A549 (cell line): ENCODE measurements at regions not wholly inside any gene's neighbourhood (a gene's known extent, or its start where the extent isn't known, plus 50 kb on each side); places are given as distances from the start of the nearest gene placed in this dataset.

ENCODE experiments used
- ATAC-seq, 2 experiments: fragments of 200-7000 bp in 1 of 2; fragments of >200 bp in 1 of 2; cut with Nextera tagmentation in 1 of 2; cut with Tn5 transposase in 1 of 2; 3 replicates each; pipeline versions ENCODE4 v1.8.0 to v1.9.1; 2018 to 2020; ENCODE audit warnings: mild to moderate bottlenecking in 1 of 2, moderate library complexity in 1 of 2
- CTCF ChIA-PET: fragments of 300-600 bp; sonication (Branson Sonifier 250); formaldehyde crosslinking; extraction: SDS; loops from one replicate; lab custom pipeline; 2021; ENCODE audit warnings: antibody characterized with exemption, inconsistent platforms; lab: Yijun Ruan, JAX
- POLR2A ChIA-PET: fragments of 350-600 bp; formaldehyde crosslinking; extraction: SDS; loops from one replicate; lab custom pipeline; 2021; ENCODE audit warnings: antibody characterized with exemption, inconsistent platforms; lab: Yijun Ruan, JAX
- DNase-seq, 2 experiments: peaks; one replicate each; pipeline versions ENCODE4 v3.0.0 to v3.0.0-alpha.2; 2011 to 2016; ENCODE audit warnings: low read depth in 1 of 2, low spot score in 1 of 2
- FAIRE-seq: peaks from 2 replicates; lab custom pipeline; 2011; peaks lifted over from hg19 to GRCh38; lab: Jason Lieb, UNC
- H3K27ac ChIP-seq, 2 experiments: fragments of >200 bp; sonication (Bioruptor Twin); formaldehyde crosslinking; 3 replicates each; pipeline ENCODE4 v1.5.1; 2016 to 2017
- H3K4me1 ChIP-seq: fragments of >200 bp; sonication (Bioruptor Twin); formaldehyde crosslinking; 3 replicates; pipeline ENCODE4 v1.6.1; 2016
- H3K4me2 ChIP-seq: fragments of >200 bp; sonication (Bioruptor Twin); formaldehyde crosslinking; 3 replicates; pipeline ENCODE4 v1.6.1; 2016
- H3K4me3 ChIP-seq: fragments of >200 bp; sonication (Bioruptor Twin); formaldehyde crosslinking; 3 replicates; pipeline ENCODE4 v1.5.1; 2016
- H3K9me3 ChIP-seq: fragments of >200 bp; sonication (Bioruptor Twin); formaldehyde crosslinking; 3 replicates; pipeline ENCODE4 v1.6.1; 2016
- CBX2 ChIP-seq: fragments of 200-600 bp; sonication (generic); IDR thresholded peaks from 2 replicates; pipeline ENCODE4 v1.6.1; 2016; ENCODE audit warnings: low read depth, mild to moderate bottlenecking, borderline replicate concordance
- CEBPB ChIP-seq, 2 experiments: fragments of >200 bp in 1 of 2; sonication (Bioruptor Twin) in 1 of 2; formaldehyde crosslinking in 1 of 2; IDR thresholded peaks; 2 replicates each; pipeline ENCODE4 v1.6.1; 2012 to 2016
- CHD4 ChIP-seq: fragments of 200-600 bp; sonication (generic); IDR thresholded peaks from 2 replicates; pipeline ENCODE4 v1.6.1; 2016; ENCODE audit warnings: antibody characterized with exemption, mild to moderate bottlenecking, borderline replicate concordance
- EHF ChIP-seq: fragments of 250-450 bp; sonication (Bioruptor Pico); IDR thresholded peaks from 2 replicates; pipeline ENCODE4 v1.5.0; 2020; ENCODE audit warnings: mild to moderate bottlenecking
- EHMT2 ChIP-seq: fragments of 200-600 bp; sonication (generic); IDR thresholded peaks from 2 replicates; pipeline ENCODE4 v1.6.1; 2016; ENCODE audit warnings: antibody characterized with exemption, low read depth, mild to moderate bottlenecking, moderate library complexity
- EP300 ChIP-seq, 2 experiments: fragments of >200 bp; sonication (Bioruptor Twin); formaldehyde crosslinking; IDR thresholded peaks; 2 replicates in 1 of 2; 3 replicates in 1 of 2; pipeline ENCODE4 v1.6.1; 2016 to 2017
- FOSB ChIP-seq: fragments of 250-450 bp; sonication (Bioruptor Pico); IDR thresholded peaks from 2 replicates; pipeline ENCODE4 v1.5.0; 2020; ENCODE audit warnings: mild to moderate bottlenecking, moderate library complexity
- FOSL2 ChIP-seq, 2 experiments: fragments of 450-650 bp in 1 of 2; fragments of >200 bp in 1 of 2; sonication (Bioruptor Twin) in 1 of 2; formaldehyde crosslinking; IDR thresholded peaks; 2 replicates each; pipeline versions ENCODE4 v1.5.0 to v1.6.1; 2016 to 2020; ENCODE audit warnings: mild to moderate bottlenecking in 1 of 2, moderate library complexity in 1 of 2
- FOXS1 ChIP-seq: fragments of 250-450 bp; sonication (Bioruptor Pico); IDR thresholded peaks from 2 replicates; pipeline ENCODE4 v1.5.0; 2020; ENCODE audit warnings: mild to moderate bottlenecking, moderate library complexity
- HDAC2 ChIP-seq: fragments of 200-600 bp; sonication (generic); IDR thresholded peaks from 2 replicates; pipeline ENCODE4 v1.6.1; 2016
- HOXB5 ChIP-seq: fragments of 250-450 bp; sonication (Bioruptor Pico); IDR thresholded peaks from 2 replicates; pipeline ENCODE4 v1.5.0; 2020; ENCODE audit warnings: mild to moderate bottlenecking, moderate library complexity
- JUN ChIP-seq, 2 experiments: fragments of >200 bp; sonication (Bioruptor Twin); formaldehyde crosslinking; IDR thresholded peaks; 2 replicates in 1 of 2; 3 replicates in 1 of 2; pipeline ENCODE4 v1.6.1; 2016 to 2017
- KDM5A ChIP-seq: fragments of 200-600 bp; sonication (generic); IDR thresholded peaks from 2 replicates; pipeline ENCODE4 v1.6.1; 2016; ENCODE audit warnings: antibody characterized with exemption, mild to moderate bottlenecking
- MAFK ChIP-seq: fragments of 450-650 bp; IDR thresholded peaks from 2 replicates; pipeline ENCODE4 v1.6.1; 2014; ENCODE audit not compliant: partially characterized antibody
- MYC ChIP-seq: IDR thresholded peaks from 2 replicates; pipeline ENCODE4 v1.6.1; 2012; ENCODE audit warnings: mild to moderate bottlenecking, inconsistent platforms, low read length, improper control_type of control experiment, borderline replicate concordance
- NPAS2 ChIP-seq: fragments of 250-450 bp; sonication (Bioruptor Pico); IDR thresholded peaks from 2 replicates; pipeline ENCODE4 v1.8.0; 2022; ENCODE audit warnings: mild to moderate bottlenecking, moderate library complexity, borderline replicate concordance
- NR3C1 ChIP-seq: fragments of >200 bp; sonication (Bioruptor Twin); formaldehyde crosslinking; IDR thresholded peaks from 3 replicates; pipeline ENCODE4 v1.6.1; 2017
- PHF8 ChIP-seq: fragments of 200-600 bp; sonication (generic); IDR thresholded peaks from 2 replicates; pipeline ENCODE4 v1.6.1; 2016; ENCODE audit warnings: low read depth, mild to moderate bottlenecking, antibody characterized with exemption, moderate library complexity, borderline replicate concordance
- RAD21 ChIP-seq, 2 experiments: fragments of >200 bp in 1 of 2; sonication (Bioruptor Twin) in 1 of 2; formaldehyde crosslinking in 1 of 2; IDR thresholded peaks in 1 of 2; conservative IDR thresholded peaks in 1 of 2; 2 replicates in 1 of 2; 3 replicates in 1 of 2; pipeline ENCODE4 v1.6.1; 2012 to 2018; ENCODE audit warnings: inconsistent platforms in 1 of 2
- RARB ChIP-seq: fragments of 250-450 bp; sonication (Bioruptor Pico); IDR thresholded peaks from 2 replicates; pipeline ENCODE4 v1.8.0; 2021; ENCODE audit warnings: mild to moderate bottlenecking, moderate library complexity
- RNF2 ChIP-seq: fragments of 200-600 bp; sonication (generic); IDR thresholded peaks from 2 replicates; pipeline ENCODE4 v1.6.1; 2016; ENCODE audit warnings: low read depth, mild to moderate bottlenecking, antibody characterized with exemption, moderate library complexity, borderline replicate concordance
- ZC3H11A ChIP-seq: fragments of 450-650 bp; IDR thresholded peaks from 2 replicates; pipeline ENCODE4 v1.6.1; 2014; ENCODE audit warnings: antibody characterized with exemption, mild to moderate bottlenecking
- ZNF302 ChIP-seq: fragments of 250-450 bp; sonication (Bioruptor Pico); IDR thresholded peaks from 2 replicates; pipeline ENCODE4 v1.9.0; 2021; ENCODE audit warnings: inconsistent platforms, mild to moderate bottlenecking, moderate library complexity
- WGBS: methylation state at CpG from one replicate; pipeline ENCODE4 v1.1.6; 2017; ENCODE audit errors: missing lambda C conversion rate; 5-methylcytosine and 5-hydroxymethylcytosine counted together
- TF ChIP-seq, protein P1 (sequence below): fragments of 450-650 bp; IDR thresholded peaks from 2 replicates; pipeline ENCODE4 v1.6.1; 2014; ENCODE audit warnings: antibody characterized with exemption
- TF ChIP-seq, protein P2 (sequence below): IDR thresholded peaks from 2 replicates; pipeline ENCODE4 v1.6.1; 2012
- TF ChIP-seq, protein P3 (sequence below): fragments of >200 bp; sonication (Bioruptor Twin); formaldehyde crosslinking; IDR thresholded peaks from 3 replicates; pipeline ENCODE4 v1.6.1; 2016
- TF ChIP-seq, protein P4 (sequence below): fragments of 150-350 bp; IDR thresholded peaks from 2 replicates; pipeline ENCODE4 v1.6.1; 2014; ENCODE audit warnings: low read depth, mild to moderate bottlenecking, low read length
- TF ChIP-seq, protein P5 (sequence below): IDR thresholded peaks from 2 replicates; pipeline ENCODE4 v1.6.1; 2012; ENCODE audit warnings: low read depth, borderline replicate concordance
- TF ChIP-seq, protein P6 (sequence below): fragments of 250-450 bp; sonication (Bioruptor Pico); IDR thresholded peaks from 2 replicates; pipeline ENCODE4 v1.5.0; 2021; ENCODE audit warnings: mild to moderate bottlenecking, moderate library complexity, borderline replicate concordance

DNA sequence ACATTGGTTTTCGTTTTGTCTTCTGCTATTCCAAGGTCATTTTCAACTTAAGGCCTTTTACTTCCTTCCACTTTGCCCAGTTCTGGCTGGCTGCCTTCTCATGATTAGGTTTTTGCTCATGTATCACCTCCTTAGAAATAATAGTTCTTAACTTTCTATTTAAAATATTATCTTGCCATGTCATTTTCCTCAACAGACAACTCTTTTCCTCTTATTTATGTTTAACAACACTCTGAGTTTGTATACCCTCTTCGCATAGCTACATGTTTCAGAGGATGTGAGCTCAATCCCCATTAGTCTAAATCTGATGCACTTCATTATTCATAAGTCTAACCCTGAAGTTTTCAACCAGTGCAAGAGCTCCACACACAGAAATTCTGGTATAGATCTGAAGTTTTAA is 299.1 kb downstream of the BCHE start:
- ATAC-seq: no peak
- no peaks in the 10 kb centered on the region for H3K9me3 ChIP-seq
- ChIA-PET POLR2A (no interaction called here), CTCF (interaction anchor here (1.1 kb wide), 1 partner anchor 12 kb away, joined by 3 read pairs; no protein-coding TSS in a partner anchor)
- TF ChIP-seq PHF8 (no peak), ZC3H11A (no peak), JUN (IDR thresholded peaks at IDR 0.05) (no peak), NR3C1 (no peak), KDM5A (no peak), CBX2 (no peak), HOXB5 (no peak), FOXS1 (CRISPR knock-in tag) (no peak), RARB (CRISPR knock-in tag) (no peak), CEBPB (IDR thresholded peaks at IDR 0.05) (no peak)
- TF ChIP-seq, protein P1, sequence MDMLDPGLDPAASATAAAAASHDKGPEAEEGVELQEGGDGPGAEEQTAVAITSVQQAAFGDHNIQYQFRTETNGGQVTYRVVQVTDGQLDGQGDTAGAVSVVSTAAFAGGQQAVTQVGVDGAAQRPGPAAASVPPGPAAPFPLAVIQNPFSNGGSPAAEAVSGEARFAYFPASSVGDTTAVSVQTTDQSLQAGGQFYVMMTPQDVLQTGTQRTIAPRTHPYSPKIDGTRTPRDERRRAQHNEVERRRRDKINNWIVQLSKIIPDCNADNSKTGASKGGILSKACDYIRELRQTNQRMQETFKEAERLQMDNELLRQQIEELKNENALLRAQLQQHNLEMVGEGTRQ: no peak
- TF ChIP-seq, protein P2, sequence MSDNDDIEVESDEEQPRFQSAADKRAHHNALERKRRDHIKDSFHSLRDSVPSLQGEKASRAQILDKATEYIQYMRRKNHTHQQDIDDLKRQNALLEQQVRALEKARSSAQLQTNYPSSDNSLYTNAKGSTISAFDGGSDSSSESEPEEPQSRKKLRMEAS: no peak
- TF ChIP-seq, protein P3, sequence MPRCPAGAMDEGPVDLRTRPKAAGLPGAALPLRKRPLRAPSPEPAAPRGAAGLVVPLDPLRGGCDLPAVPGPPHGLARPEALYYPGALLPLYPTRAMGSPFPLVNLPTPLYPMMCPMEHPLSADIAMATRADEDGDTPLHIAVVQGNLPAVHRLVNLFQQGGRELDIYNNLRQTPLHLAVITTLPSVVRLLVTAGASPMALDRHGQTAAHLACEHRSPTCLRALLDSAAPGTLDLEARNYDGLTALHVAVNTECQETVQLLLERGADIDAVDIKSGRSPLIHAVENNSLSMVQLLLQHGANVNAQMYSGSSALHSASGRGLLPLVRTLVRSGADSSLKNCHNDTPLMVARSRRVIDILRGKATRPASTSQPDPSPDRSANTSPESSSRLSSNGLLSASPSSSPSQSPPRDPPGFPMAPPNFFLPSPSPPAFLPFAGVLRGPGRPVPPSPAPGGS: no peak
- TF ChIP-seq, protein P4, sequence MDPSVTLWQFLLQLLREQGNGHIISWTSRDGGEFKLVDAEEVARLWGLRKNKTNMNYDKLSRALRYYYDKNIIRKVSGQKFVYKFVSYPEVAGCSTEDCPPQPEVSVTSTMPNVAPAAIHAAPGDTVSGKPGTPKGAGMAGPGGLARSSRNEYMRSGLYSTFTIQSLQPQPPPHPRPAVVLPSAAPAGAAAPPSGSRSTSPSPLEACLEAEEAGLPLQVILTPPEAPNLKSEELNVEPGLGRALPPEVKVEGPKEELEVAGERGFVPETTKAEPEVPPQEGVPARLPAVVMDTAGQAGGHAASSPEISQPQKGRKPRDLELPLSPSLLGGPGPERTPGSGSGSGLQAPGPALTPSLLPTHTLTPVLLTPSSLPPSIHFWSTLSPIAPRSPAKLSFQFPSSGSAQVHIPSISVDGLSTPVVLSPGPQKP: no peak
- H3K4me1 ChIP-seq: no peaks in the 10 kb centered on the region
- no peak for DNase-seq
- no peak overlapping the region for H3K4me3 ChIP-seq
- FAIRE-seq: no peak
- no peak overlapping the region for H3K4me2 ChIP-seq
- 35% methylated on average over 2 of the region's 2 CpGs for WGBS
- no peak overlapping the region for H3K27ac ChIP-seq

DNA sequence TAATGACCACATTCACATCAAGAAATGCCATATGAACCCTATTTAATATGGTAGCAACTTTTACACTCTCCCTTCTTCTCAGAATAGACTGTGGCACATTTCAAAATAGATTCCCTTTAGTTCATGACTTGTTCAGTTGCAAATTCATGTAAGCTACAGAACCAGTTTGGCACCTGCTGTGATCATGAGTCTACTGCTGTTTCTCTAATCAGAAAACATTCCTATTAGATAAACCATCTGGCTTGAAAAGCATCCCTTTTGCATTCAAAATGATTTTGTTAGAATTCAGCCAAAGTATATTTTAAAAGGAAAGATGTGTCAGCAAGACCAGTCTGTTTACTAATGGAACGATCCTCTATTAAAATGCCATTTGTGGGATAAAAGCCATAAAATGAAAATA is 304.4 kb downstream of the BCHE start:
- H3K4me1 ChIP-seq: no peaks in the 10 kb centered on the region
- POLR2A ChIA-PET: no interaction called here
- no peak overlapping the region for H3K4me2 ChIP-seq
- H3K4me3 ChIP-seq: no peak overlapping the region
- no peak for ATAC-seq
- 79% methylated on average over 1 of the region's 1 CpG for WGBS
- CTCF ChIA-PET: no interaction called here
- TF ChIP-seq ZNF302 (CRISPR knock-in tag) (no peak), CBX2 (no peak)
- no peak for FAIRE-seq
- DNase-seq: no peak
- H3K27ac ChIP-seq: no peak overlapping the region
- no peaks in the 10 kb centered on the region for H3K9me3 ChIP-seq

DNA sequence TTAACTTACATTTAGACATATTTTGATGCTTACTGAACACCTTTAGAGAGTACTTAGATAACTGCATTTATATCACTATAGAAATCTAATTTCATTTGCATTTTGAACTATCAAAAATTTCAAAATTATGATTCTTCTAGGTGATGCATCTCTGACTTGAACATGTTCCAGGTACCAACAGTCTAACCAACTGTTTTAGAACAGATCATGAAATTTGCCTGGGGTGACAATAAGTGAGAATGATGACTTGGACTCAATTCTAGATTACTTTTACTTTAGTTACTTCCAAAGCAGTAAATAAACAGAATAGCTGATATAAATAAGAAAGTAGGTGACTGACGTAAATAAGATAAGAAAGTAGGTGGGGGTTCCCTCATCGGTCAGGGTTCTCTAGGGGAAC is 307.8 kb downstream of the BCHE start:
- Histone ChIP-seq H3K4me3 (no peak overlapping the region), H3K9me3 (no peaks in the 10 kb centered on the region), H3K27ac (no peak overlapping the region), H3K4me1 (no peaks in the 10 kb centered on the region), H3K4me2 (no peak overlapping the region)
- 60% methylated on average over 2 of the region's 2 CpGs for WGBS
- ChIA-PET POLR2A (no interaction called here), CTCF (no interaction called here)
- TF ChIP-seq, protein P5, sequence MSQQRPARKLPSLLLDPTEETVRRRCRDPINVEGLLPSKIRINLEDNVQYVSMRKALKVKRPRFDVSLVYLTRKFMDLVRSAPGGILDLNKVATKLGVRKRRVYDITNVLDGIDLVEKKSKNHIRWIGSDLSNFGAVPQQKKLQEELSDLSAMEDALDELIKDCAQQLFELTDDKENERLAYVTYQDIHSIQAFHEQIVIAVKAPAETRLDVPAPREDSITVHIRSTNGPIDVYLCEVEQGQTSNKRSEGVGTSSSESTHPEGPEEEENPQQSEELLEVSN: no peak
- TF ChIP-seq CEBPB (IDR thresholded peaks at IDR 0.05): no peak
- no peak for TF ChIP-seq FOXS1 (CRISPR knock-in tag)
- no peak for TF ChIP-seq EHF (CRISPR knock-in tag)
- no peak for TF ChIP-seq FOSL2 (IDR thresholded peaks at IDR 0.05)
- TF ChIP-seq FOSL2 (CRISPR knock-in tag; IDR thresholded peaks at IDR 0.05): no peak
- no peak for TF ChIP-seq MAFK
- TF ChIP-seq CHD4: no peak
- TF ChIP-seq, protein P6, sequence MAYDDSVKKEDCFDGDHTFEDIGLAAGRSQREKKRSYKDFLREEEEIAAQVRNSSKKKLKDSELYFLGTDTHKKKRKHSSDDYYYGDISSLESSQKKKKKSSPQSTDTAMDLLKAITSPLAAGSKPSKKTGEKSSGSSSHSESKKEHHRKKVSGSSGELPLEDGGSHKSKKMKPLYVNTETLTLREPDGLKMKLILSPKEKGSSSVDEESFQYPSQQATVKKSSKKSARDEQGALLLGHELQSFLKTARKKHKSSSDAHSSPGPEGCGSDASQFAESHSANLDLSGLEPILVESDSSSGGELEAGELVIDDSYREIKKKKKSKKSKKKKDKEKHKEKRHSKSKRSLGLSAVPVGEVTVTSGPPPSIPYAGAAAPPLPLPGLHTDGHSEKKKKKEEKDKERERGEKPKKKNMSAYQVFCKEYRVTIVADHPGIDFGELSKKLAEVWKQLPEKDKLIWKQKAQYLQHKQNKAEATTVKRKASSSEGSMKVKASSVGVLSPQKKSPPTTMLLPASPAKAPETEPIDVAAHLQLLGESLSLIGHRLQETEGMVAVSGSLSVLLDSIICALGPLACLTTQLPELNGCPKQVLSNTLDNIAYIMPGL (CRISPR knock-in tag): no peak
- TF ChIP-seq MYC: no peak
- TF ChIP-seq, protein P2: no peak
- TF ChIP-seq RNF2: no peak
- TF ChIP-seq JUN (IDR thresholded peaks at IDR 0.05): no peak
- no peak for TF ChIP-seq RAD21 (conservative IDR thresholded peaks at IDR 0.05 in 1 of 2, IDR thresholded peaks at IDR 0.05 in 1 of 2)
- no peak for TF ChIP-seq EP300 (IDR thresholded peaks at IDR 0.05)
- no peak for TF ChIP-seq EHMT2
- TF ChIP-seq FOSB (CRISPR knock-in tag): no peak
- TF ChIP-seq HDAC2: no peak
- TF ChIP-seq NPAS2 (CRISPR knock-in tag): no peak
- FAIRE-seq (no peak), ATAC-seq (no peak), DNase-seq (no peak)
